Activated naive CD4-positive, alpha-beta T cell treated with anti-CD3 and anti-CD28 coated beads for 36 hours (primary cell): ENCODE measurements at regions not wholly inside any gene's neighbourhood (a gene's known extent, or its start where the extent isn't known, plus 50 kb on each side); places are given as distances from the start of the nearest gene placed in this dataset.

Experiments
- CTCF ChIA-PET: fragments of 350-600 bp; sonication (Branson Sonifier 250); formaldehyde crosslinking; loops from one replicate; lab custom pipeline; 2021; ENCODE audit warnings: antibody characterized with exemption; lab: Charles Lee
- DNase-seq: peaks from one replicate; pipeline ENCODE4 v3.0.0-alpha.2; 2020
- H3K27ac Mint-ChIP-seq: one replicate; pipeline ENCODE4 v1.8.0; 2021; ENCODE audit warnings: mild to moderate bottlenecking, mixed read lengths
- H3K27me3 Mint-ChIP-seq: one replicate; pipeline ENCODE4 v1.8.0; 2021; ENCODE audit warnings: low read depth, mixed read lengths
- H3K36me3 Mint-ChIP-seq: one replicate; pipeline ENCODE4 v1.8.0; 2021; ENCODE audit warnings: low read depth, mixed read lengths
- H3K4me1 Mint-ChIP-seq: one replicate; pipeline ENCODE4 v1.8.0; 2021; ENCODE audit warnings: low read depth, mixed read lengths
- H3K4me3 Mint-ChIP-seq: one replicate; pipeline ENCODE4 v1.8.0; 2021; ENCODE audit warnings: mild to moderate bottlenecking, moderate library complexity, mixed read lengths
- H3K9me3 Mint-ChIP-seq: one replicate; pipeline ENCODE4 v1.8.0; 2021; ENCODE audit warnings: mixed read lengths
- intact Hi-C: fragments of 100-400 bp; cut with micrococcal nuclease; formaldehyde crosslinking; loops from one replicate; pipeline ENCODE4 v1.15.1; 2023

- intact Hi-C loops: no loop called here
- Mint-ChIP-seq H3K36me3 (no peaks in the 10 kb centered on the region), H3K4me3 (no peak overlapping the region), H3K4me1 (no peaks in the 10 kb centered on the region), H3K9me3 (no peaks in the 10 kb centered on the region), H3K27ac (no peak overlapping the region), H3K27me3 (no peaks in the 10 kb centered on the region)
- CTCF ChIA-PET: no interaction called here
- no peak for DNase-seq
Measured at GRCh38 chr2:49837561-49838293, 683.4 kb upstream of the FSHR start.

DNA sequence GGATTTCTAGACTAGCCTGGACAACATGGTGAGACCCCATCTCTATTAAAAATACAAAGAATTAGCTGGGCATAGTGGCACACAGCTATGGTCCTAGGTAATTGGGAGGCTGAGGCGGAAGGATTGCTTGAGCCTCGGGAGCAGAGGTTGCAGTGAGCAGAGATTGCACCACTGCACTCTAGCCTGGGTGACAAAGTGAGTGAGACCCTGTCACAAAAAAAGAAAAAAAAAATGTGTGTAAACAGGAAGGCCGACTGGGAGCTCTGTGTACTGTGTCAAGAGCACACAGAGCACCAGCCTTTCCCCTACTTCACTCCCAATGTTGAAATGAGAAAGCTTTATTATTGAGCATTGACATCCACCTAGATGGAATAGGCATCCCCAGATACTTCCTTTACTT lies 681.7 kb upstream of the FSHR start:
- Mint-ChIP-seq H3K27me3 (no peaks in the 10 kb centered on the region), H3K4me1 (no peaks in the 10 kb centered on the region), H3K36me3 (no peaks in the 10 kb centered on the region), H3K4me3 (no peak overlapping the region), H3K27ac (no peak overlapping the region), H3K9me3 (no peaks in the 10 kb centered on the region)
- CTCF ChIA-PET: interaction anchor here (0.6 kb wide), 1 partner anchor 570 kb away, joined by 3 read pairs; no protein-coding TSS in a partner anchor
- DNase-seq: no peak
- intact Hi-C loops: no loop called here

- H3K27ac Mint-ChIP-seq: no peak overlapping the region
- CTCF ChIA-PET: no interaction called here
- H3K9me3 Mint-ChIP-seq: no peaks in the 10 kb centered on the region
- H3K27me3 Mint-ChIP-seq: peaks cover 2% of the 10 kb centered on the region
- no peak overlapping the region for H3K4me3 Mint-ChIP-seq
- no peaks in the 10 kb centered on the region for H3K36me3 Mint-ChIP-seq
- intact Hi-C loops: no loop called here
- no peaks in the 10 kb centered on the region for H3K4me1 Mint-ChIP-seq
- no peak for DNase-seq
Measured at GRCh38 chr2:49834433-49834832, 680.1 kb upstream of the FSHR start.

- CTCF ChIA-PET: no interaction called here
- H3K27me3 Mint-ChIP-seq: peaks cover 2% of the 10 kb centered on the region
- intact Hi-C loops: no loop called here
- H3K36me3 Mint-ChIP-seq: no peaks in the 10 kb centered on the region
- no peak for DNase-seq
- H3K27ac Mint-ChIP-seq: no peak overlapping the region
- no peaks in the 10 kb centered on the region for H3K4me1 Mint-ChIP-seq
- H3K4me3 Mint-ChIP-seq: no peak overlapping the region
- H3K9me3 Mint-ChIP-seq: no peaks in the 10 kb centered on the region
Measured at GRCh38 chr2:49832555-49832954, 678.2 kb upstream of the FSHR start.

GRCh38 chr2:49831698-49832367 lies 677.5 kb upstream of the FSHR start:
- no peak for DNase-seq
- Mint-ChIP-seq H3K36me3 (no peaks in the 10 kb centered on the region), H3K4me3 (no peak overlapping the region), H3K27me3 (peaks cover 2% of the 10 kb centered on the region), H3K9me3 (no peaks in the 10 kb centered on the region), H3K4me1 (no peaks in the 10 kb centered on the region), H3K27ac (no peak overlapping the region)
- CTCF ChIA-PET: no interaction called here
- intact Hi-C loops: no loop called here

DNA sequence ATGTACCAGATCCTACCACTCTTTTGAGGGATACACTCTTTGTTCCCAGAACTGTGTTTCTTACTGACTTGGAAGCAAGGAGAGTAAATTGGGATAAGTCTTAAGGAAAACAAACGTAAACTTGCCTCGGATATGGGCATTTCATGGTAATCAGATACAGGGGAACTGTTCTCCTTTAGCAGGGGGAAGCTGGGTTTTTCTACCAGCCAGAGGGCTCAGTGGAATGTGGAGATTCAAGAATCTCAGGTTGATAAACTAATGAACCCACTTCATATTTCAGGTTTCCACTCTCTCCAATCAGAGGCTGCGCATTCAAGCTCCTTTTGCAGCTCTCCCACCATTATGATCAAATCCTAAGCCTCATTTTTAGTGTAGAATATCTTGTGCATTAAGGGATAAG lies 676.5 kb upstream of the FSHR start:
- intact Hi-C loops: no loop called here

DNA sequence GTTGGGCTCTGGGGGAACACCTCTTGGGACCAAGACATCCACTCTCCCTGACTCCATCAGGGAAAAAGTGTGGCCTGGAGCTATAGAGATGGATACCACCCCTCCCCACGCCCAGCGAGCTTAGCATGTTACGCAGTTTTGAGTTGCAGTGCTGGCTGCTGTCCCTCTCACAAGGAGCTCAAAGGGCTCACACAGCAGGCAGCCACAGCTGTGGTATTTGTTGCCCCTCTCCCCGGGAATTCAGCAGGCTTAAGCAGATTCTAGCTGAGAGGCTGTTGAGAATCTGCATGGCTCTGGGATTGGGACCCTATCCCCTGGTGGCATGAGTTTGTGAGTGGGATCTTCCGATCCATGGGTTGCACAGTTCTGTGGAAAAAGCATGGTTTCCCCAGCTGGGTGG lies 673.1 kb upstream of the FSHR start:
- no peak overlapping the region for H3K4me3 Mint-ChIP-seq
- CTCF ChIA-PET: no interaction called here
- intact Hi-C loops: loop anchor here (10.0 kb wide), 1 partner anchor 577 kb away; no protein-coding TSS in a partner anchor
- no peak for DNase-seq
- H3K4me1 Mint-ChIP-seq: no peaks in the 10 kb centered on the region
- H3K36me3 Mint-ChIP-seq: no peaks in the 10 kb centered on the region
- H3K27me3 Mint-ChIP-seq: peaks cover 2% of the 10 kb centered on the region
- peaks cover 19% of the 10 kb centered on the region for H3K9me3 Mint-ChIP-seq
- no peak overlapping the region for H3K27ac Mint-ChIP-seq

More for the DNA sequence above, 676.5 kb upstream of the FSHR start:
- H3K27me3 Mint-ChIP-seq: peaks cover 2% of the 10 kb centered on the region
- peaks cover 2% of the 10 kb centered on the region for H3K9me3 Mint-ChIP-seq
- H3K36me3 Mint-ChIP-seq: no peaks in the 10 kb centered on the region
- no peaks in the 10 kb centered on the region for H3K4me1 Mint-ChIP-seq
- no peak overlapping the region for H3K27ac Mint-ChIP-seq
- CTCF ChIA-PET: no interaction called here
- H3K4me3 Mint-ChIP-seq: no peak overlapping the region
- DNase-seq: no peak

DNA sequence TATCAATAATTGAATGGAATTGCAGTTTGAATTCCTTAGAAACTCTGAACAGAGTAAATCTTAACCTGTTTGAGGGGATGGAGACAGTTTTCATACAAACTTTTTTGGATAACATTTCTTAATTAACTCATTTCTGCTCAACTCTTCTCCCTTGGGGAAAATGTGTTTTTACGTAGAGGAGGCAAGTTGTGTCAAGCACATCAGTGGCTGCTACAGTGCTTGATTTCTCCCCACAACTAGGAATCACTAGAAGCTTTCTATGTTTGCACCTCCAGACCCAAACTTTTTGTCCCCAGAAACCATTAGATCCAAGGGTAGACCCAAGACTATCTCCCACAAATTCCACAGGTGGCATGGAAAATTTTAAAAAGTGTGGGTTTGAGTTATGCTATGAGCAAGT lies 658.9 kb upstream of the FSHR start:
- no peaks in the 10 kb centered on the region for H3K4me1 Mint-ChIP-seq
- no peak overlapping the region for H3K4me3 Mint-ChIP-seq
- intact Hi-C loops: no loop called here
- DNase-seq: no peak
- no peak overlapping the region for H3K27ac Mint-ChIP-seq
- no peaks in the 10 kb centered on the region for H3K9me3 Mint-ChIP-seq
- no peaks in the 10 kb centered on the region for H3K36me3 Mint-ChIP-seq
- CTCF ChIA-PET: no interaction called here
- H3K27me3 Mint-ChIP-seq: no peaks in the 10 kb centered on the region

DNA sequence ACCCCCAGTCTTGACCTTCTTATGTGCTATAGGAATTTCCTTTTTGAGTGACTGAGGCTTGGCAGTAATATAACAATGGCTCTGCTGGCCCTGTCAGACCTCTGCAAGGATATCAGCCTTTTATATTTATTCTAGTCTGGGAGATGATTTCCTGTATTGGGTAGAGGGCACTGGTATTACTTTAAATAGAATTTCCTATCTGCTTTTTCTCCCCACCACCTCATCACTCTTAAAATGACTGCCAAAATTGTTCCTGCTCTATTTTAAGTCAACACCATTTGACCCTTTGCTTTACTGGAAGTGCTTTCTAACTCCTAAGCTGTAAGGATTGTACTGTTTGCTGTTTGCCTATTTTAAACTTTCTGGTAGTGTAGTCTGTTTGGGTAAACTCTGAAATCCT lies 658.4 kb upstream of the FSHR start:
- Mint-ChIP-seq H3K27me3 (no peaks in the 10 kb centered on the region), H3K27ac (no peak overlapping the region), H3K4me3 (no peak overlapping the region), H3K9me3 (no peaks in the 10 kb centered on the region), H3K4me1 (no peaks in the 10 kb centered on the region), H3K36me3 (no peaks in the 10 kb centered on the region)
- no peak for DNase-seq
- intact Hi-C loops: no loop called here
- CTCF ChIA-PET: no interaction called here

DNA sequence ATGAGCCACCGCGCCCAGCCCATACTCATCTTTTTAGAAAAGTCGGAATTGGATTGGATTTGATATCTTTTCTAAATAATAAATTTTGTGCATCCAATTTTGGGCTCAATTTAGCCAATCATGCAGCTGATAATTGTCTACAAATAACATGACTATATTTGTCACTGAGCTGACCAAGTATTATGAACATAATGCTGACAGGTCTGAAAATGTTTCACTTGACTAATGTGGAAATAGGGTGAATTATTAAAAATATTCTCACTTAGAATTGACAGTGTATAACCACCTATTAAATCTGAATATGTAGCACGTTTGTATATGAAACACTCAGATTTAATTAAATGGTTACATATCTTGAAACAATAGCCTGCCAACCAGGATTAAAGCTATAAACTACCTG lies 657.2 kb upstream of the FSHR start:
- no peaks in the 10 kb centered on the region for H3K4me1 Mint-ChIP-seq
- no peak overlapping the region for H3K27ac Mint-ChIP-seq
- intact Hi-C loops: no loop called here
- no peak overlapping the region for H3K4me3 Mint-ChIP-seq
- no peaks in the 10 kb centered on the region for H3K27me3 Mint-ChIP-seq
- no peaks in the 10 kb centered on the region for H3K36me3 Mint-ChIP-seq
- no peak for DNase-seq
- CTCF ChIA-PET: no interaction called here
- H3K9me3 Mint-ChIP-seq: no peaks in the 10 kb centered on the region

DNA sequence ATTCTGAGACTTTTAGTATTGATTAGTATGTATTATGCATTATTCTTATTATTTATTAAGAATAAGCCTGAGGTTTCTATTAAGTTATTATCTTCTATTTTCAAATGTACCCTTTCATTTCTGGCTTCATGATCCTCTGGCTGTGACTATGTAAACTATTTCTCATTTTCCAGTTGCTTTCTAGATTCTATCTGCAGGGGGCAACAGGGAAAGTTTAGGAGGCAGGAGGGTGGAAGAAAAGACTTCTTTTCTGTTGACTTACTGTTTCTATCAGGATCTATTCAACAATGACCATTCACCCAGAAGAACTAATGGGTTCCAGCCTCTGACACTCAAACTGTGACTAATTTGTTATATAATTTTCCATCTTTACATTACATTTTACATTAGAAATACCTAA lies 653.4 kb upstream of the FSHR start:
- Mint-ChIP-seq H3K36me3 (no peaks in the 10 kb centered on the region), H3K27me3 (no peaks in the 10 kb centered on the region), H3K4me1 (no peaks in the 10 kb centered on the region), H3K9me3 (peaks cover 9% of the 10 kb centered on the region), H3K4me3 (no peak overlapping the region), H3K27ac (no peak overlapping the region)
- DNase-seq: no peak
- intact Hi-C loops: no loop called here
- CTCF ChIA-PET: no interaction called here

GRCh38 chr2:49804111-49804510 lies 649.8 kb upstream of the FSHR start:
- no peak overlapping the region for H3K4me3 Mint-ChIP-seq
- H3K9me3 Mint-ChIP-seq: peaks cover 13% of the 10 kb centered on the region
- H3K27ac Mint-ChIP-seq: no peak overlapping the region
- H3K36me3 Mint-ChIP-seq: no peaks in the 10 kb centered on the region
- intact Hi-C loops: no loop called here
- H3K4me1 Mint-ChIP-seq: no peaks in the 10 kb centered on the region
- no peak for DNase-seq
- CTCF ChIA-PET: interaction anchor here (0.6 kb wide), 1 partner anchor 23 kb away, joined by 5 read pairs; no protein-coding TSS in a partner anchor
- H3K27me3 Mint-ChIP-seq: no peaks in the 10 kb centered on the region

DNA sequence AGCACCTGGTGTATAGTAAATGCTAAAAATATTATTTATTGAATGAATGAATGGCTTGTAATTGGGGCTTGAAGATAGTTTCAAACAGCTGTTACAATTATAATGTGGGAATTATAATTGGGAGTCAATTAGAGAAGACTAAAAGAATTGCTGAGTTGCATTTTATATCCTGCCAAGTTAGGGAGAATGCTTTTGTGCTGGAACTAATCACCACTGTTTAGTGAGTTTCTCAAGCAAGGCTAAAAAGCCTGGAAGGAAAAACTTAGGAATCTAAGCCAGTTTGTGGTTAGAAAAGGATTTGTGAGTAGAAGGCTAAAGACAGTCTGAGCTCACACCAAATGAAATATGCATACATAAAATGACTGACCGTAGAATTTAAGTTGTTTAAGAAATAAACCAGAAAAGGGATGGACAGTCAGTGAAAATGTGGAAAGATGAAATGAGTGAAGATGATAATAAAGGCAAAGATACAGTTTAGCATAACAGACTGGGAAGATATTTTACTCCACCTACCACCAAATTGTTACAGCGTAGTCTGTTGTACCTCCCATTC lies 647.7 kb upstream of the FSHR start:
- CTCF ChIA-PET: no interaction called here
- Mint-ChIP-seq H3K27me3 (no peaks in the 10 kb centered on the region), H3K4me3 (no peak overlapping the region), H3K36me3 (no peaks in the 10 kb centered on the region), H3K9me3 (peaks cover 13% of the 10 kb centered on the region), H3K4me1 (no peaks in the 10 kb centered on the region), H3K27ac (no peak overlapping the region)
- no peak for DNase-seq
- intact Hi-C loops: no loop called here
